ENCODE measurements at regions not wholly inside any gene's neighbourhood (a gene's known extent, or its start where the extent isn't known, plus 50 kb on each side); places are given as distances from the start of the nearest gene placed in this dataset.

GRCh38 chr10:113967126-113967525, 76.5 kb upstream of the ADRB1 start:
- no peaks in the 10 kb centered on the region for H4K20me1 ChIP-seq (ENCODE audit: insufficient read depth, low read length)
- H3K79me2 ChIP-seq (ENCODE audit: insufficient read depth, low read length): no peaks in the 10 kb centered on the region
- no peak overlapping the region for H3K27ac ChIP-seq (ENCODE audit: extremely low read length, insufficient read depth, low read length)
- DNase-seq (ENCODE audit: low spot score): no peak
- no peak for ATAC-seq
- CTCF ChIA-PET (ENCODE audit: low intra/inter-chr PET ratio, low total read pairs): no interaction called here
- H3K36me3 ChIP-seq (replicated peaks in 1 of 2; ENCODE audit: control insufficient read depth in 1 of 2, insufficient read depth in 2 of 2, low read length in 2 of 2): no peaks in the 10 kb centered on the region
- H3K4me1 ChIP-seq (ENCODE audit: insufficient read depth, low read length): 0 out of 2 replicates have a peak, but pooled peaks cover 4% of the 10 kb centered on the region
- no peak overlapping the region for H3K9ac ChIP-seq (ENCODE audit: insufficient read depth, low read depth, low read length)
- FAIRE-seq: no peak
- no peak overlapping the region for H2AFZ ChIP-seq (ENCODE audit: low read length)
- 95% methylated on average over 7 of the region's 7 CpGs for WGBS (ENCODE audit: low lambda C conversion rate)
- intact Hi-C loops (cut with micrococcal nuclease; ENCODE audit: unreplicated experiment) (no loop called here), in situ Hi-C loops (cut with HindIII; ENCODE audit: extremely low pct_ligation_motif_present, low pct_unique_long_range_greater_than_20kb) (no loop called here)
- TF ChIP-seq ARID2 (CRISPR knock-in tag; IDR thresholded peaks at IDR 0.05; ENCODE audit: borderline replicate concordance) (no peak), AKNA (CRISPR knock-in tag; IDR thresholded peaks at IDR 0.05; ENCODE audit: borderline replicate concordance) (no peak), KMT2A (CRISPR knock-in tag; IDR thresholded peaks at IDR 0.05) (no peak), ZNF724P (CRISPR knock-in tag; IDR thresholded peaks at IDR 0.05; ENCODE audit: borderline replicate concordance) (no peak), ZNF550 (CRISPR knock-in tag; IDR thresholded peaks at IDR 0.05; ENCODE audit: borderline replicate concordance) (no peak), ZNF318 (CRISPR knock-in tag; IDR thresholded peaks at IDR 0.05) (no peak), KDM5A (IDR thresholded peaks at IDR 0.05; ENCODE audit: borderline replicate concordance, low read length) (no peak)
- BruUV-seq (replicated peaks): no TSS peak
- H3K4me2 ChIP-seq (ENCODE audit: low read depth, low read length): no peak overlapping the region
- H3K27me3 ChIP-seq (ENCODE audit: control insufficient read depth in 1 of 2, insufficient read depth in 2 of 2, low read length in 2 of 2): no peaks in the 10 kb centered on the region; a peak in 1 of 5 replicates
- no peak overlapping the region for H3K4me3 ChIP-seq (replicated peaks in 1 of 3; ENCODE audit: insufficient read depth in 1 of 3, low read depth in 2 of 3, low read length in 3 of 3)
- H3K9me3 ChIP-seq (ENCODE audit: low read length): no peaks in the 10 kb centered on the region
- POLR2A ChIA-PET: no interaction called here
